RWPE2 (cell line): ENCODE measurements at regions not wholly inside any gene's neighbourhood (a gene's known extent, or its start where the extent isn't known, plus 50 kb on each side); places are given as distances from the start of the nearest gene placed in this dataset.

Experiments
- ATAC-seq: fragments of 200-7000 bp; cut with Tn5 transposase; 3 replicates; pipeline ENCODE4 v1.9.1; 2021; ENCODE audit warnings: low read depth
- DNase-seq: peaks from one replicate; pipeline ENCODE4 v3.0.0-alpha.2; 2020; ENCODE audit warnings: low spot score
- H3K27ac ChIP-seq: fragments of 450-650 bp; 2 replicates; pipeline ENCODE4 v1.5.1; 2017; ENCODE audit warnings: mild to moderate bottlenecking; ENCODE audit not compliant: poor library complexity, severe bottlenecking
- H3K27me3 ChIP-seq: fragments of 250-450 bp; sonication (Bioruptor Pico); 2 replicates; pipeline ENCODE4 v1.5.1; 2021; ENCODE audit warnings: mild to moderate bottlenecking, moderate library complexity; ENCODE audit not compliant: insufficient read depth, poor library complexity, severe bottlenecking
- H3K36me3 ChIP-seq: fragments of 250-450 bp; sonication (Bioruptor Pico); 2 replicates; pipeline ENCODE4 v1.5.1; 2020; ENCODE audit warnings: low read depth, mild to moderate bottlenecking, moderate library complexity
- H3K4me1 ChIP-seq: fragments of 250-450 bp; sonication (Bioruptor Pico); 2 replicates; pipeline ENCODE4 v1.5.1; 2021; ENCODE audit warnings: mild to moderate bottlenecking, moderate library complexity; ENCODE audit not compliant: insufficient read depth, poor library complexity, severe bottlenecking
- H3K4me3 ChIP-seq: fragments of 250-450 bp; sonication (Bioruptor Pico); 2 replicates; pipeline ENCODE4 v1.5.1; 2021; ENCODE audit warnings: mild to moderate bottlenecking, moderate library complexity; ENCODE audit not compliant: severe bottlenecking
- H3K9me3 ChIP-seq: fragments of 250-450 bp; sonication (Bioruptor Pico); 2 replicates; pipeline ENCODE4 v1.5.1; 2021; ENCODE audit warnings: mild to moderate bottlenecking, moderate library complexity; ENCODE audit not compliant: severe bottlenecking
- CTCF ChIP-seq: fragments of 450-650 bp; IDR thresholded peaks from one replicate; pipeline ENCODE4 v1.5.1; 2017; ENCODE audit warnings: mild to moderate bottlenecking, moderate library complexity; ENCODE audit not compliant: poor library complexity, severe bottlenecking

DNA sequence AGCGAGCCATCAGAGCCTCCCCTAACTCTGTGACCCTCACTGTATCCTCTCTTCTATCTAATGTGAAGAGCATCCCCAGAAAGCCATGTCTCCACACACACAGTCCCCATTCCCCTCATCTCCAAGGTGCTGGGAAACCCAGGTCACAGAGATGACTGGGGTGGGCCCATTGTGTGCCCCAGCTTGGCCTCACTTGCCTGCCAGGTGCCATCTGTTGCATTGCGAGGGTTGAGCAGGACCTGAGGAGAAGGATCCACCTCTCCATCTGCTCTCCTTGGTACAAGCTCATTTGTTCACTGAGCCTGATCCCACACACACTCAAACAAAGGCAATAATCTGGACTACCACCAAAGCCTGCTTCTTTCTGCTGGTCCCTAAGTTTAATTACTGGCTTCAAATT lies 118.8 kb downstream of the SPATA19 start:
- no peak for DNase-seq
- no peak overlapping the region for H3K27ac ChIP-seq
- H3K4me1 ChIP-seq: no peaks in the 10 kb centered on the region
- H3K4me3 ChIP-seq: no peak overlapping the region
- H3K27me3 ChIP-seq: no peaks in the 10 kb centered on the region
- ATAC-seq: no peak
- no peaks in the 10 kb centered on the region for H3K9me3 ChIP-seq
- H3K36me3 ChIP-seq: no peaks in the 10 kb centered on the region
- TF ChIP-seq CTCF: no peak

DNA sequence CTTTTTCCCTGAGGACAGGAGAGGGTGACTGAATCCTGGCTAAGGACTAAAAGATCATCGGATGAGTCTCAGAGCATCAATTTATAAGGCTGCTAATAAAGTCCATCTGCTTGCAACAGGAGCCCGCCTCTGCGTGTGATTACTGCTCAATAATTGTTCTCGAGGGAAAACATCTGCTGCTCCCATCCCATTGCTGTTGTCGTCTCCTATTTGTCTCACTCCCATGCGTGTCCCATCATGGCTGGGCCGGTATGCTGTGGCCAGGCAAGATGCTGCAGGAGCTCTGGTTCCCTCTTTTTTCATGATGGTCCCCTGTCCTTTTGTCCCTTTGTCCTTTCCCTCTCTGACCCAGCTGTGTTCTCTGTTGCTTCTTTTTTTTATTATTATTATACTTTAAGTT lies 121.2 kb downstream of the SPATA19 start:
- H3K27ac ChIP-seq: no peak overlapping the region
- DNase-seq (no peak), ATAC-seq (no peak)
- no peaks in the 10 kb centered on the region for H3K4me1 ChIP-seq
- H3K36me3 ChIP-seq: no peaks in the 10 kb centered on the region
- no peak overlapping the region for H3K4me3 ChIP-seq
- H3K27me3 ChIP-seq: no peaks in the 10 kb centered on the region
- no peaks in the 10 kb centered on the region for H3K9me3 ChIP-seq
- no peak for TF ChIP-seq CTCF

DNA sequence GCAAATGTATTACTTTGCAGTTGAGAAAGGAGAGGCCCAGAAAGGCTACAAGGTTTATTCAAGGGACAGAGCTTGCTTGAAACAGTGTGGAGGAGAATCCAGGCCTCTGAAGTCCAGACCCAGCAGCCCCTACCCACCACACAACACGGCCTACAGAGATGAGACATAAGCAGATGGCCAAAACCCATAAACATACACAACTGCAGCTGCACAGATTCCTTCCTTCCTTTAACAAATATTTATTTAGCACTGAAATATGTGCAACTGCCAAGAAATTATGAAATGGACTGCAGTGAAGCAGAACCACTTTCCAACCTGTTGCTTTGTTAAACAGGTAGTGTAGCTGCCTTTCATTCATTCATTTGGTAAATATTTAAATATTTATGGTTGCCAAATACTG lies 122.3 kb downstream of the SPATA19 start:
- Histone ChIP-seq H3K4me1 (no peaks in the 10 kb centered on the region), H3K4me3 (no peak overlapping the region), H3K27me3 (no peaks in the 10 kb centered on the region), H3K9me3 (no peaks in the 10 kb centered on the region), H3K27ac (no peak overlapping the region), H3K36me3 (no peaks in the 10 kb centered on the region)
- DNase-seq (no peak), ATAC-seq (no peak)
- TF ChIP-seq CTCF: no peak

DNA sequence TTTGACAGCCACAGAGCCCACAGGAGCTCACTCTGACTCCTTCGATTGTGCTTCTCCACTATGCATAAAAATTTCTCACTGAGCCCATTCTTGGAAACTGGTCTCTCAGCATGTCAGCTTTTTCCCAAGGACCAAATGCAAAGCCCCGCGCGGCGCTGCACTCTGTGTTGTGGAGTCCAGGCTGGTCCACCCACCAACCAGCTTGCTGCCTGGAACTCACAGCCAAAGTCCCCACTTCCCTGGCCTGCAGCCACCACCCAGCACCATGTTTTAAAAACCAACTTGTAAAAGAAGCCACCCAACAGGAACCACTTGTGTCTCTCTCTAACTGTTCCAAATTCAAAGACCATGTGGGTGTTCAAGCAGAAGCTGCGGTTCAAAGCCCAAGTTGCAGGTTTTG lies 124.4 kb downstream of the SPATA19 start:
- Histone ChIP-seq H3K27ac (no peak overlapping the region), H3K4me1 (no peaks in the 10 kb centered on the region), H3K36me3 (no peaks in the 10 kb centered on the region), H3K4me3 (no peak overlapping the region), H3K9me3 (no peaks in the 10 kb centered on the region), H3K27me3 (no peaks in the 10 kb centered on the region)
- no peak for TF ChIP-seq CTCF
- ATAC-seq (no peak), DNase-seq (no peak)

DNA sequence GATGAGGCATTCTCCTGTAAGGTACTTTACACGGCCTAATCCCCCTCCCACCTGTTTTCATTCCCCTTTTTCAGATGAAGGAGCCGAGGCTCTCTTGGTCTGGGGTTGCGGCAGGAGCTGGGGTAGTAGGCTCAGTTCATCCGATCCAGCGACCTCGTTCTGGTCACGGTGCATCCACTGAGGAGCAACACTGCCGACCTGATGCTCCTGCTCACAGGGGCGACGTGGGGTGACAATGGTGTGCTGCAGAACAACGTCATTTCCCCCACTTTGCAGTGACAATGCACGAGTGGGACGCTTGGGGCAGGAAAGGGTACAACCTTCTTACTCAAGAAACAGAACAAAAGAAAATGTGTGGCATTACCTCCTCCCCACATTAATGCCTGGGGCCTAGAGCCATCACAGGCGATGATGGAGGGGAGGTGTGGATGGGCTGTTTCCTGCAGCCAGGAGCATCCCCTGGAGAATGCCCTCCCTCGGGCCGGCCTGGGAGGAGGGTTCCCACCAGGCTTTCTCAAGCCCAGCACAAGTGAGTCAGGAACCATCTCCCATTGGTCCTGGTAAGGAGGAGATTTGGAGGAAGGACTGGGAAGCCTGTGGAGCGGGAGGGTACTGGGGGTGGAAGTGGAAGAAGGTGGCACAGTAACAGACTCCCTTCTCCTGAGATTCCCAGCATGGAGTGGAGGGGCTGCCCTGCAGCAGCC lies 125.6 kb downstream of the SPATA19 start:
- no peaks in the 10 kb centered on the region for H3K27me3 ChIP-seq
- H3K4me1 ChIP-seq: no peaks in the 10 kb centered on the region
- DNase-seq (no peak), ATAC-seq (no peak)
- H3K4me3 ChIP-seq: no peak overlapping the region
- H3K9me3 ChIP-seq: no peaks in the 10 kb centered on the region
- H3K36me3 ChIP-seq: no peaks in the 10 kb centered on the region
- no peak for TF ChIP-seq CTCF
- H3K27ac ChIP-seq: no peak overlapping the region
